Breast epithelium (tissue), 3 donors: ENCODE measurements at regions not wholly inside any gene's neighbourhood (a gene's known extent, or its start where the extent isn't known, plus 50 kb on each side); places are given as distances from the start of the nearest gene placed in this dataset.

Experiments
- CTCF ChIP-seq, 3 donors: fragments of 450-650 bp; IDR thresholded peaks; one replicate each; pipeline ENCODE4 v1.5.1; 2016 to 2017; ENCODE audit warnings: antibody characterized with exemption in 3 of 3, mild to moderate bottlenecking in 3 of 3, moderate library complexity in 3 of 3
- POLR2A ChIP-seq: fragments of 450-650 bp; IDR thresholded peaks from one replicate; pipeline ENCODE4 v1.6.1; 2016; ENCODE audit warnings: antibody characterized with exemption, mild to moderate bottlenecking, moderate library complexity

DNA sequence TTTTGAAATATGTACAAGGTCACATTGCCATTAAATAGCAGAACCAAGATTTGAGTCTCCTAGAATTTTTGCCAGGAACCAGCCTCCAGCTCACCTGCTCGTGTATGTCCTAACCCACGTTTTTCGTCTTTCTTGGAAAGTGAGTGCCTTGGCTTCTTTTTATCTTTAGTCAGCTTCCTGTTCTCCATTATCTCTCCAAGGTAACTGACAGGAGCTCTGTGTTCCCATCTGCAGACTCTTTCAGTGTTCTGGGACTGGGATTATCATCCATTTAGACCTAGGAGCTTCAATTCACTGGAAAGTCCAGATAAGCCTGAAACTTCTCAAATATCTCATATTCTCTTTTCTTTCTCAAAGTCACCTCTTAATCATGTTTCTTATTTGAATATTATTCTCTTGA lies 193.7 kb downstream of the ZIC5 start:
- TF ChIP-seq CTCF (IDR thresholded peaks at IDR 0.05) (no peak), POLR2A (no peak)
